Gastroesophageal sphincter (tissue), 4 donors: ENCODE measurements at regions not wholly inside any gene's neighbourhood (a gene's known extent, or its start where the extent isn't known, plus 50 kb on each side); places are given as distances from the start of the nearest gene placed in this dataset.

Experiments used
- ATAC-seq: fragments of 150-250 bp; one replicate; pipeline ENCODE4 v1.9.1; 2016; ENCODE audit warnings: mild to moderate bottlenecking, moderate library complexity
- H3K27ac ChIP-seq, 4 donors: fragments of 200-600 bp; sonication (generic) in 3 of 4; 1 replicate in 3 of 4; 2 replicates in 1 of 4; pipeline ENCODE4 v1.5.1; 2016 to 2019
- H3K27me3 ChIP-seq: fragments of 200-600 bp; sonication (generic); one replicate; pipeline ENCODE4 v1.5.1; 2019
- H3K36me3 ChIP-seq, 2 donors: fragments of 200-600 bp; sonication (generic); one replicate each; pipeline ENCODE4 v1.5.1; 2019; ENCODE audit warnings: control low read depth in 1 of 2
- H3K4me1 ChIP-seq, 3 donors: fragments of 200-600 bp; sonication (generic); 1 replicate in 2 of 3; 2 replicates in 1 of 3; pipeline ENCODE4 v1.5.1; 2016 to 2019; ENCODE audit warnings: control low read depth in 2 of 3
- H3K4me3 ChIP-seq, 2 donors: fragments of 200-600 bp; sonication (generic); one replicate each; pipeline ENCODE4 v1.5.1; 2019; ENCODE audit warnings: mild to moderate bottlenecking in 1 of 2, moderate library complexity in 1 of 2
- H3K9me3 ChIP-seq, 3 donors: fragments of 200-600 bp; sonication (generic); one replicate each; pipeline ENCODE4 v1.5.1; 2017 to 2019; ENCODE audit warnings: control low read depth in 2 of 3
- CTCF ChIP-seq, 4 experiments: fragments of 200-600 bp in 2 of 4; fragments of 450-650 bp in 2 of 4; sonication (generic) in 1 of 4; IDR thresholded peaks; one replicate each; pipeline ENCODE4 v1.5.1; 2017 to 2019; ENCODE audit warnings: antibody characterized with exemption in 4 of 4, mild to moderate bottlenecking in 2 of 4, moderate library complexity in 2 of 4
- EP300 ChIP-seq: sonication (generic); formaldehyde crosslinking; IDR thresholded peaks from one replicate; pipeline ENCODE4 v1.6.1; 2017; ENCODE audit warnings: antibody characterized with exemption, mild to moderate bottlenecking
- POLR2A ChIP-seq, 2 donors: fragments of 450-650 bp; IDR thresholded peaks; one replicate each; pipeline ENCODE4 v1.6.1; 2017; ENCODE audit warnings: antibody characterized with exemption in 2 of 2, mild to moderate bottlenecking in 2 of 2, moderate library complexity in 1 of 2
- POLR2AphosphoS5 ChIP-seq: sonication (generic); formaldehyde crosslinking; IDR thresholded peaks from one replicate; pipeline ENCODE4 v1.6.1; 2017; ENCODE audit warnings: antibody characterized with exemption
- WGBS, 2 donors: methylation state at CpG; one replicate each; pipeline ENCODE4 v1.1.5; 2018; ENCODE audit warnings: low coverage in 1 of 2; 5-methylcytosine and 5-hydroxymethylcytosine counted together

- TF ChIP-seq CTCF (IDR thresholded peaks at IDR 0.05) (no peak), POLR2AphosphoS5 (no peak), POLR2A (IDR thresholded peaks at IDR 0.05) (no peak), EP300 (no peak)
- no peak overlapping the region for H3K27ac ChIP-seq
- WGBS, 2 donors, result 84 to 93% methylated on average over 9 to 10 of the region's 11 CpGs
Measured at GRCh38 chr7:153590571-153590970, 461.6 kb upstream of the DPP6 start.

GRCh38 chr7:153607354-153607753 is 444.8 kb upstream of the DPP6 start:
- Histone ChIP-seq H3K9me3 (peaks cover 0 to 7% (median 0%) of the 10 kb centered on the region in 3 donors), H3K27ac (no peak overlapping the region), H3K36me3 (no peaks in the 10 kb centered on the region), H3K4me3 (no peak overlapping the region), H3K27me3 (no peaks in the 10 kb centered on the region), H3K4me1 (no peaks in the 10 kb centered on the region)
- TF ChIP-seq CTCF (IDR thresholded peaks at IDR 0.05) (no peak), EP300 (no peak), POLR2AphosphoS5 (no peak), POLR2A (IDR thresholded peaks at IDR 0.05) (no peak)
- ATAC-seq, result no peak
- WGBS, 2 donors, result 51 to 61% methylated on average over 3 of the region's 3 CpGs

More at GRCh38 chr7:153590571-153590970, 461.6 kb upstream of the DPP6 start:
- Histone ChIP-seq H3K27me3 (no peaks in the 10 kb centered on the region), H3K9me3 (peaks cover 0 to 2% (median 0%) of the 10 kb centered on the region in 3 donors), H3K4me1 (no peaks in the 10 kb centered on the region), H3K36me3 (no peaks in the 10 kb centered on the region), H3K4me3 (no peak overlapping the region)
- no peak for ATAC-seq

GRCh38 chr7:153616711-153617325 is 435.4 kb upstream of the DPP6 start:
- Histone ChIP-seq H3K9me3 (no peaks in the 10 kb centered on the region), H3K4me1 (peaks cover 0 to 13% (median 4%) of the 10 kb centered on the region in 3 donors), H3K27ac (peak overlapping the region in 2 of 4 donors; percentile 25 to 49), H3K4me3 (no peak overlapping the region), H3K36me3 (no peaks in the 10 kb centered on the region), H3K27me3 (no peaks in the 10 kb centered on the region)
- no peak for TF ChIP-seq POLR2A (IDR thresholded peaks at IDR 0.05)
- TF ChIP-seq POLR2AphosphoS5, result no peak
- TF ChIP-seq CTCF (IDR thresholded peaks at IDR 0.05), result no peak
- TF ChIP-seq EP300, result no peak
- peak; percentile 34 for ATAC-seq
- 7 to 19% methylated on average over 5 to 7 of the region's 8 CpGs for WGBS, 2 donors

GRCh38 chr7:153627323-153627722 is 424.9 kb upstream of the DPP6 start:
- H3K27ac ChIP-seq, result no peak overlapping the region
- no peaks in the 10 kb centered on the region for H3K27me3 ChIP-seq
- H3K4me3 ChIP-seq, result no peak overlapping the region
- no peaks in the 10 kb centered on the region for H3K4me1 ChIP-seq
- H3K36me3 ChIP-seq, result no peaks in the 10 kb centered on the region
- no peaks in the 10 kb centered on the region for H3K9me3 ChIP-seq
- no peak for ATAC-seq
- TF ChIP-seq EP300, result no peak
- TF ChIP-seq POLR2A (IDR thresholded peaks at IDR 0.05), result no peak
- TF ChIP-seq POLR2AphosphoS5, result no peak
- TF ChIP-seq CTCF (IDR thresholded peaks at IDR 0.05), result no peak

- no peak overlapping the region for H3K27ac ChIP-seq
- TF ChIP-seq POLR2AphosphoS5 (no peak), EP300 (no peak), POLR2A (IDR thresholded peaks at IDR 0.05) (no peak), CTCF (IDR thresholded peaks at IDR 0.05) (no peak)
- 70 to 88% methylated on average over 2 to 5 of the region's 6 CpGs for WGBS, 2 donors
Measured at GRCh38 chr7:153628406-153628805, 423.8 kb upstream of the DPP6 start.

More at GRCh38 chr7:153628406-153628805, 423.8 kb upstream of the DPP6 start:
- no peaks in the 10 kb centered on the region for H3K9me3 ChIP-seq
- no peaks in the 10 kb centered on the region for H3K4me1 ChIP-seq
- H3K36me3 ChIP-seq, result no peaks in the 10 kb centered on the region
- H3K4me3 ChIP-seq, result no peak overlapping the region
- ATAC-seq, result no peak
- H3K27me3 ChIP-seq, result no peaks in the 10 kb centered on the region
